Smooth muscle cell (in vitro differentiated cells): ENCODE measurements at regions not wholly inside any gene's neighbourhood (a gene's known extent, or its start where the extent isn't known, plus 50 kb on each side); places are given as distances from the start of the nearest gene placed in this dataset.

Source experiments
- DNase-seq: peaks from one replicate; lab custom pipeline; 2025; ENCODE audit not compliant: unreplicated experiment; lab: John Stamatoyannopoulos, UW
- H2AFZ ChIP-seq: fragments of 200-600 bp; sonication (generic); 2 replicates; pipeline ENCODE4 v1.6.0; 2016; ENCODE audit warnings: antibody characterized with exemption, low read depth, mild to moderate bottlenecking
- H3F3A ChIP-seq: fragments of 200-600 bp; sonication (generic); 2 replicates; pipeline ENCODE4 v1.6.0; 2017; ENCODE audit warnings: antibody characterized with exemption, low read depth
- H3K27ac ChIP-seq: fragments of 200-600 bp; sonication (generic); 2 replicates; pipeline ENCODE4 v1.5.1; 2016; ENCODE audit warnings: low read depth, mild to moderate bottlenecking
- H3K27me3 ChIP-seq: fragments of 200-600 bp; sonication (generic); 2 replicates; pipeline ENCODE4 v1.6.1; 2016; ENCODE audit warnings: low read depth, mild to moderate bottlenecking
- H3K36me3 ChIP-seq: fragments of 200-600 bp; sonication (generic); 2 replicates; pipeline ENCODE4 v1.5.1; 2016; ENCODE audit warnings: low read depth
- H3K4me1 ChIP-seq: fragments of 200-600 bp; sonication (generic); 2 replicates; pipeline ENCODE4 v1.5.1; 2016; ENCODE audit warnings: low read depth
- H3K4me2 ChIP-seq: fragments of 200-600 bp; sonication (generic); 2 replicates; pipeline ENCODE4 v1.6.0; 2016; ENCODE audit warnings: mild to moderate bottlenecking
- H3K4me3 ChIP-seq: fragments of 200-600 bp; sonication (generic); 2 replicates; pipeline ENCODE4 v1.5.1; 2016; ENCODE audit warnings: mild to moderate bottlenecking
- H3K79me2 ChIP-seq: fragments of 200-600 bp; sonication (generic); 2 replicates; pipeline ENCODE4 v1.6.0; 2016; ENCODE audit warnings: low read depth, mild to moderate bottlenecking
- H3K9ac ChIP-seq: fragments of 200-600 bp; sonication (generic); 2 replicates; pipeline ENCODE4 v1.6.0; 2016; ENCODE audit warnings: low read depth
- H3K9me3 ChIP-seq: fragments of 200-600 bp; sonication (generic); replicated peaks from 2 replicates; pipeline ENCODE4 v1.5.1; 2016; ENCODE audit warnings: low read depth
- H4K20me1 ChIP-seq: fragments of 200-600 bp; sonication (generic); 2 replicates; pipeline ENCODE4 v1.6.0; 2016; ENCODE audit warnings: low read depth
- WGBS: methylation state at CpG from one replicate; pipeline ENCODE4 v1.1.7; 2016; ENCODE audit warnings: low lambda C conversion rate; 5-methylcytosine and 5-hydroxymethylcytosine counted together
- TF ChIP-seq, protein P1 (sequence below): fragments of 200-600 bp; sonication (generic); IDR thresholded peaks from 2 replicates; pipeline ENCODE4 v1.5.1; 2017; ENCODE audit warnings: borderline replicate concordance, mild to moderate bottlenecking, antibody characterized with exemption; ENCODE audit not compliant: insufficient read depth, poor library complexity, severe bottlenecking

DNA sequence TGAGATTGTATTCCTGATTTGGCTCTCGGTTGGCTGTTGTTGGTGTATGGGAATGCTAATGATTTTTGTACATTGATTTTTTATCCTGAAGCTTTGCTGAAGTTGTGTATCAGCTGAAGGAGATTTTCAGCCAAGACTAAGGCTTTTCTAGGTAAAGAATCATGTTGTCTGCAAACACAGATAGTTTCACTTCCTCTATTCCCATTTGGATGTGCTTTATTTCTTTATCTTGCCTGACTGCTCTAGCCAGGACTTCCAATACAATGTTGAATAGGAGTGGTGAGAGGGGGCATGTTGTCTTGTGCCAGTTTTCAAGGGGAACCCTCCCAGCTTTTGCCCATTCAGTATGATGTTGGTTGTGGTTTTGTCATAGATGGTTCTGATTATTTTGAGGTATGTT, 90.4 kb downstream of the CYP26B1 start:
- Histone ChIP-seq H3K9ac (no peak overlapping the region), H3F3A (no peaks in the 10 kb centered on the region), H2AFZ (no peak overlapping the region), H4K20me1 (no peaks in the 10 kb centered on the region), H3K27ac (no peak overlapping the region), H3K4me1 (no peaks in the 10 kb centered on the region), H3K4me3 (no peak overlapping the region), H3K79me2 (no peaks in the 10 kb centered on the region), H3K9me3 (no peaks in the 10 kb centered on the region), H3K4me2 (no peak overlapping the region), H3K36me3 (no peaks in the 10 kb centered on the region), H3K27me3 (no peaks in the 10 kb centered on the region)
- TF ChIP-seq, protein P1, sequence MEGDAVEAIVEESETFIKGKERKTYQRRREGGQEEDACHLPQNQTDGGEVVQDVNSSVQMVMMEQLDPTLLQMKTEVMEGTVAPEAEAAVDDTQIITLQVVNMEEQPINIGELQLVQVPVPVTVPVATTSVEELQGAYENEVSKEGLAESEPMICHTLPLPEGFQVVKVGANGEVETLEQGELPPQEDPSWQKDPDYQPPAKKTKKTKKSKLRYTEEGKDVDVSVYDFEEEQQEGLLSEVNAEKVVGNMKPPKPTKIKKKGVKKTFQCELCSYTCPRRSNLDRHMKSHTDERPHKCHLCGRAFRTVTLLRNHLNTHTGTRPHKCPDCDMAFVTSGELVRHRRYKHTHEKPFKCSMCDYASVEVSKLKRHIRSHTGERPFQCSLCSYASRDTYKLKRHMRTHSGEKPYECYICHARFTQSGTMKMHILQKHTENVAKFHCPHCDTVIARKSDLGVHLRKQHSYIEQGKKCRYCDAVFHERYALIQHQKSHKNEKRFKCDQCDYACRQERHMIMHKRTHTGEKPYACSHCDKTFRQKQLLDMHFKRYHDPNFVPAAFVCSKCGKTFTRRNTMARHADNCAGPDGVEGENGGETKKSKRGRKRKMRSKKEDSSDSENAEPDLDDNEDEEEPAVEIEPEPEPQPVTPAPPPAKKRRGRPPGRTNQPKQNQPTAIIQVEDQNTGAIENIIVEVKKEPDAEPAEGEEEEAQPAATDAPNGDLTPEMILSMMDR = no peak
- 77% methylated on average over 1 of the region's 1 CpG for WGBS
- DNase-seq = no peak

DNA sequence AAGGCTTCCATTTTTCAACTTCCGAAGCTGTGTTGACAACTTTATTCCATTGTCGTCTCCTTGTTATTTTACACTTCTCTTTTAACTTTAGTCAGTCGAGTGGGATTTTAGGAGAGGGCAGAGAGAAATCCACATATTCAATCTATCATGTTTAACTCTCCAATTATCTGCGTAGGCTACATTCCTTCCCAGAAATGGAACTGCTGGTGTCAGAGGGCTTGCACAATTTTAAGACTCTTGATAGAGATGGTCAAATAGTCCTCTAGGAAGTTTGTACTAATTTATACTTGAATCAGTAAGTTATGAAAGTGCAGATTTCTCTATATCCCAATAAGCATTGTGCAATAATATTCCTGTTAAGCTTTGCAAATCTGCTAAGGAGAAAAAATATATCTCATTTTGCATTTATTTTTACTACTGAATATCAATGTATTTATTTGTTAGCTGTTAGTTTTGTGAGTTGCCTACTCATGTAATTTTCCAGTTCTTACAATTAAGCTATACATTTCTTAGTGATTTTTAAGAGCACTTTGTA, 95.6 kb downstream of the CYP26B1 start:
- H3K9ac ChIP-seq = no peak overlapping the region
- DNase-seq = no peak
- H3K4me3 ChIP-seq = no peak overlapping the region
- no peak overlapping the region for H2AFZ ChIP-seq
- H3K27me3 ChIP-seq = no peaks in the 10 kb centered on the region
- no peaks in the 10 kb centered on the region for H3K9me3 ChIP-seq
- no peaks in the 10 kb centered on the region for H4K20me1 ChIP-seq
- H3K4me2 ChIP-seq = no peak overlapping the region
- H3K4me1 ChIP-seq = no peaks in the 10 kb centered on the region
- no peaks in the 10 kb centered on the region for H3K36me3 ChIP-seq
- no peaks in the 10 kb centered on the region for H3K79me2 ChIP-seq
- WGBS = 84% methylated on average over 4 of the region's 4 CpGs
- H3K27ac ChIP-seq = no peak overlapping the region
- TF ChIP-seq, protein P1 = no peak
- H3F3A ChIP-seq = no peaks in the 10 kb centered on the region

DNA sequence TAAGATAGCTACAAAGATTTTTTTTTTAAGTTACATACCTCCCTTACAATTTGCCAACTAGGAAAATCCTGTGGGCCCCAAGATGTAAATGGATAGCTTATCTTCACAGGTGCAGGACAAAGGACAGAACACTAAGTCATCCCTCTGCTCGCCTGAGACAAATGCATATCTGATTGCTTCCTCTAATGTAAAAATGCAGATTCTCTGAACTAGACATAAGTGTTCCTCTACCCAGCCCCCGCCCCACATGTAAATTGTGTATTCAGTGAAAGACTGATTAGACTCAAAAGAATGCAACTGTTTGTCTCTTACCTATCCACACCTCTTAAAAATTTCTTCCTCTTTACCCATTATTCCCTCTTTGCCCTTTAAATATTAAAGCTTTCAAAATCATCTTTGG, 96.5 kb downstream of the CYP26B1 start:
- WGBS = 73% methylated on average over 2 of the region's 2 CpGs
- no peaks in the 10 kb centered on the region for H4K20me1 ChIP-seq

DNA sequence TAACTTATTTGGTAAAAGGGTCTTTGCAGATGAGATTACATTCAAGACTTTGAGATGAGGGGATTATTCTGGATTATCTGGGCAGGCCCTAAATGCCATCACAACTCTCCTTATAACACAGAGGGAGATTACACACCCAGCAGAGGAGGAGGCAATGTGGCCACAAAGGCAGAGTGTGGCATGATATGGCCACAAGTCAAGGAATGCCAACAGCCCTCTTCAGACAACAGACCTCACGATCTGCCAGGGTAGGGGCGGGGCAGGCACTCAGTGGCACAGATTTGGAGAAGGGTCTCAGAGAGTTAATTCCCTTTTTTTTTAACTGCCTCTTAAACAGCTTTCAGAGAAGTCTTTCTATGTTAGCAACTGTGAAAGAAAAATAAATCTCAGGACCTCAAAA, 96.9 kb downstream of the CYP26B1 start:
- TF ChIP-seq, protein P1 = no peak
- H3K27ac ChIP-seq = no peak overlapping the region
- H3K9me3 ChIP-seq = no peaks in the 10 kb centered on the region
- H4K20me1 ChIP-seq = no peaks in the 10 kb centered on the region
- DNase-seq = no peak
- 81% methylated on average over 2 of the region's 2 CpGs for WGBS
- H3K27me3 ChIP-seq = no peaks in the 10 kb centered on the region
- no peak overlapping the region for H3K4me2 ChIP-seq
- H3F3A ChIP-seq = no peaks in the 10 kb centered on the region
- H3K79me2 ChIP-seq = no peaks in the 10 kb centered on the region
- H3K4me1 ChIP-seq = no peaks in the 10 kb centered on the region
- no peak overlapping the region for H3K4me3 ChIP-seq
- H3K36me3 ChIP-seq = no peaks in the 10 kb centered on the region
- H2AFZ ChIP-seq = no peak overlapping the region
- H3K9ac ChIP-seq = no peak overlapping the region

More for the DNA sequence above, 96.5 kb downstream of the CYP26B1 start:
- Histone ChIP-seq H2AFZ (no peak overlapping the region), H3K79me2 (no peaks in the 10 kb centered on the region), H3K4me2 (no peak overlapping the region), H3K27ac (no peak overlapping the region), H3K9ac (no peak overlapping the region), H3F3A (no peaks in the 10 kb centered on the region), H3K4me3 (no peak overlapping the region), H3K36me3 (no peaks in the 10 kb centered on the region), H3K27me3 (no peaks in the 10 kb centered on the region), H3K9me3 (no peaks in the 10 kb centered on the region), H3K4me1 (no peaks in the 10 kb centered on the region)
- TF ChIP-seq, protein P1 = no peak
- DNase-seq = no peak
